HG02943 (cell line): ENCODE measurements at regions not wholly inside any gene's neighbourhood (a gene's known extent, or its start where the extent isn't known, plus 50 kb on each side); places are given as distances from the start of the nearest gene placed in this dataset.
A peak's percentile ranks its signal among the peaks of the same experiment; 100 is the strongest.

ENCODE experiments used
- ATAC-seq: cut with Tn5 transposase; IDR thresholded peaks from one replicate; pipeline ENCODE4 v1.9.1; 2021; ENCODE audit warnings: mild to moderate bottlenecking, low read depth, moderate library complexity; ENCODE audit not compliant: unreplicated experiment

GRCh38 chr3:107239703-107240102 is 137.5 kb upstream of the CCDC54 start:
- ATAC-seq, result no peak

GRCh38 chr3:107240183-107241091 is 136.8 kb upstream of the CCDC54 start:
- ATAC-seq, result peak; percentile 80

- ATAC-seq, result no peak
Measured at GRCh38 chr3:107241217-107241616, 136.0 kb upstream of the CCDC54 start.

GRCh38 chr3:107242579-107242978 is 134.7 kb upstream of the CCDC54 start:
- no peak for ATAC-seq

GRCh38 chr3:107247116-107247515 is 130.1 kb upstream of the CCDC54 start:
- no peak for ATAC-seq

- ATAC-seq, result no peak
Measured at GRCh38 chr3:107249132-107249531, 128.1 kb upstream of the CCDC54 start.

- ATAC-seq, result no peak
Measured at GRCh38 chr3:107250221-107250620, 127.0 kb upstream of the CCDC54 start.

- ATAC-seq, result no peak
Measured at GRCh38 chr3:107251819-107252218, 125.4 kb upstream of the CCDC54 start.

- no peak for ATAC-seq
Measured at GRCh38 chr3:107256963-107257362, 120.3 kb upstream of the CCDC54 start.

- ATAC-seq, result no peak
Measured at GRCh38 chr3:107258300-107258699, 118.9 kb upstream of the CCDC54 start.

- no peak for ATAC-seq
Measured at GRCh38 chr3:107260207-107260606, 117.0 kb upstream of the CCDC54 start.

- ATAC-seq, result no peak
Measured at GRCh38 chr3:107263269-107264021, 113.8 kb upstream of the CCDC54 start.

- ATAC-seq, result no peak
Measured at GRCh38 chr3:107264888-107265287, 112.4 kb upstream of the CCDC54 start.

- ATAC-seq, result no peak
Measured at GRCh38 chr3:107265526-107265925, 111.7 kb upstream of the CCDC54 start.

- no peak for ATAC-seq
Measured at GRCh38 chr3:107268469-107268868, 108.8 kb upstream of the CCDC54 start.

GRCh38 chr3:107269136-107269535 is 108.1 kb upstream of the CCDC54 start:
- ATAC-seq, result no peak

- ATAC-seq, result no peak
Measured at GRCh38 chr3:107271787-107272387, 105.4 kb upstream of the CCDC54 start.

- no peak for ATAC-seq
Measured at GRCh38 chr3:107272471-107272870, 104.8 kb upstream of the CCDC54 start.

- ATAC-seq, result no peak
Measured at GRCh38 chr3:107272885-107273284, 104.4 kb upstream of the CCDC54 start.

GRCh38 chr3:107273771-107274170 is 103.5 kb upstream of the CCDC54 start:
- no peak for ATAC-seq

- ATAC-seq, result no peak
Measured at GRCh38 chr3:107275511-107275910, 101.7 kb upstream of the CCDC54 start.
